ENCODE measurements at regions not wholly inside any gene's neighbourhood (a gene's known extent, or its start where the extent isn't known, plus 50 kb on each side); places are given as distances from the start of the nearest gene placed in this dataset.

DNA sequence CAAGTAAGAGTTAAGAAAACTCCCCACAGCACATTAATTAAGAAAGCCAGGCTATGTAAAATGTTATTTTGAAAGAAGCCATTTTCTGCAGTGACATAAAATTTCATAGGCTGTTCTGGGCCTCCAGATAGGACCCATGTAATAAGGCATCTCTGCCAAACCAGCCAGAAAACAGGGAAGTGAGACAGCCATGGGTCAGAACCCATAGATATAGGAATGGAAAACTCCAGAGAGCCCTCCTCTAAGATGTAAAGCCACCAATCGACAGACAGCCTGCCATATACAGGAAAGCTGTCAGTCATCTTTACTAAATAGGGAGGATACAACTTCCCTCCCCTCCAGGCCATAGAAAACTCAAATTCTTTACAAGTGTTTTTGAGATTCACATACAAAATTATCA lies 493.3 kb downstream of the COG6 start:
- Histone ChIP-seq H4K20me1 (ENCODE audit: insufficient read depth, low read length) (no peaks in the 10 kb centered on the region), H3K9me3 (ENCODE audit: low read length) (no peaks in the 10 kb centered on the region), H3K36me3 (ENCODE audit: insufficient read depth, low read length) (no peaks in the 10 kb centered on the region), H3K79me2 (ENCODE audit: insufficient read depth, low read depth, low read length) (no peaks in the 10 kb centered on the region), H2AFZ (ENCODE audit: low read length) (no peak overlapping the region; the same call in 1 of the 2 replicates), H3K4me3 (ENCODE audit: low read depth, low read length, poor library complexity, severe bottlenecking) (no peak overlapping the region), H3K4me1 (ENCODE audit: insufficient read depth, low read length, poor library complexity, severe bottlenecking) (peaks cover 41% of the 10 kb centered on the region), H3K4me2 (ENCODE audit: low read length) (peak overlapping the region; percentile 17), H3K27ac (ENCODE audit: low read depth, low read length, poor library complexity, severe bottlenecking) (no peak overlapping the region), H3K9me2 (ENCODE audit: insufficient read depth, low read length) (no peaks in the 10 kb centered on the region)
- BruUV-seq (replicated peaks): no TSS peak
- intact Hi-C loops (cut with micrococcal nuclease; ENCODE audit: unreplicated experiment): loop anchor here (5.0 kb wide), 1 partner anchor 81 kb away; no protein-coding TSS in a partner anchor
- ChIA-PET CTCF (ENCODE audit: unreplicated experiment) (no interaction called here), POLR2A (interaction anchor here (0.7 to 1.1 kb wide), 4 partner anchors 9 to 516 kb away, joined by 3 to 4 read pairs (median 4); no protein-coding TSS in a partner anchor)
- no peak for DNase-seq (ENCODE audit: low spot score)
- no peak for TF ChIP-seq EZH2phosphoT487 (IDR thresholded peaks at IDR 0.05; ENCODE audit: borderline replicate concordance, low read depth, low read length)
- TF ChIP-seq, protein P1, sequence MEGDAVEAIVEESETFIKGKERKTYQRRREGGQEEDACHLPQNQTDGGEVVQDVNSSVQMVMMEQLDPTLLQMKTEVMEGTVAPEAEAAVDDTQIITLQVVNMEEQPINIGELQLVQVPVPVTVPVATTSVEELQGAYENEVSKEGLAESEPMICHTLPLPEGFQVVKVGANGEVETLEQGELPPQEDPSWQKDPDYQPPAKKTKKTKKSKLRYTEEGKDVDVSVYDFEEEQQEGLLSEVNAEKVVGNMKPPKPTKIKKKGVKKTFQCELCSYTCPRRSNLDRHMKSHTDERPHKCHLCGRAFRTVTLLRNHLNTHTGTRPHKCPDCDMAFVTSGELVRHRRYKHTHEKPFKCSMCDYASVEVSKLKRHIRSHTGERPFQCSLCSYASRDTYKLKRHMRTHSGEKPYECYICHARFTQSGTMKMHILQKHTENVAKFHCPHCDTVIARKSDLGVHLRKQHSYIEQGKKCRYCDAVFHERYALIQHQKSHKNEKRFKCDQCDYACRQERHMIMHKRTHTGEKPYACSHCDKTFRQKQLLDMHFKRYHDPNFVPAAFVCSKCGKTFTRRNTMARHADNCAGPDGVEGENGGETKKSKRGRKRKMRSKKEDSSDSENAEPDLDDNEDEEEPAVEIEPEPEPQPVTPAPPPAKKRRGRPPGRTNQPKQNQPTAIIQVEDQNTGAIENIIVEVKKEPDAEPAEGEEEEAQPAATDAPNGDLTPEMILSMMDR (conservative IDR thresholded peaks at IDR 0.05; ENCODE audit: low read length): no peak

DNA sequence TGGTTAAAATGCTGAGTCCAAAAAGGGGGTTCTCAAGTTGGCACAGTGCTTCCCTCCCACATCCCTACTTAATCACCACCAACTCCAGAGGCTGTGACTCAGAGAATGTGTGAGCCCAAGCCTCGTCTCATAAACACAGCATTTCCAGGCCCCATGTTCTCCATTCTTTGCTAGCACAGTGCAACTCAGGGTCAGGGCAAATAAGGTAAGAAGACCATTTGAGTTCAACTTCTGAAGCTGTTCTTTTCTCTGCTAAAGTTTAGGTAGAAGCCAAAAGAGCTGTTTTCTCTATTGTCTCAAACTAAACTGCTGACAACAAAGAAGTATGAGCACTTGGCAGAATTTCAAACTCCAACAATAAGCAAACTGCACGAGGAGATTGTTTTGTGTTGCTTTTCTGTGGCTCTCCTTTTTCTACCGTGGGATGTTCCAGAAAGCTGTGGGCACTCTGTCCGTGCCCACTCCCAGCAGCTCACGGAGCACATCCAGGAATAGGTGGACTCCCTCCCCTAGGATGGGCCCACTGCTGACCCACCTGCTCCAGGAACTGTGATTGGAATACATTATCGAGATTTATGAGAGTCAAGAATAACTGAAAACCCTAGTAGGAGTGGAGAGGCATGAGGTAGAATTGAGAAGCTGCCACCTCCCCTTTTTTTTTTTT lies 494.3 kb downstream of the COG6 start:
- intact Hi-C loops (cut with micrococcal nuclease; ENCODE audit: unreplicated experiment): loop anchor here (5.0 kb wide), 1 partner anchor 82 kb away; no protein-coding TSS in a partner anchor
- H3K9me2 ChIP-seq (ENCODE audit: insufficient read depth, low read length): no peaks in the 10 kb centered on the region
- no peak for TF ChIP-seq EZH2phosphoT487 (IDR thresholded peaks at IDR 0.05; ENCODE audit: borderline replicate concordance, low read depth, low read length)
- TF ChIP-seq, protein P1 (conservative IDR thresholded peaks at IDR 0.05; ENCODE audit: low read length): no peak
- H3K4me2 ChIP-seq (ENCODE audit: low read length): no peak overlapping the region
- no peak overlapping the region for H3K4me3 ChIP-seq (ENCODE audit: low read depth, low read length, poor library complexity, severe bottlenecking)
- H3K79me2 ChIP-seq (ENCODE audit: insufficient read depth, low read depth, low read length): no peaks in the 10 kb centered on the region
- BruUV-seq (replicated peaks): no TSS peak
- no peaks in the 10 kb centered on the region for H3K9me3 ChIP-seq (ENCODE audit: low read length)
- ChIA-PET CTCF (ENCODE audit: unreplicated experiment) (no interaction called here), POLR2A (interaction anchor here (0.6 to 1.4 kb wide), 4 partner anchors 12 to 519 kb away, joined by 3 read pairs; no protein-coding TSS in a partner anchor)
- no peak for DNase-seq (ENCODE audit: low spot score)
- H3K36me3 ChIP-seq (ENCODE audit: insufficient read depth, low read length): no peaks in the 10 kb centered on the region
- H4K20me1 ChIP-seq (ENCODE audit: insufficient read depth, low read length): no peaks in the 10 kb centered on the region
- H2AFZ ChIP-seq (ENCODE audit: low read length): no peak overlapping the region
- peaks cover 39% of the 10 kb centered on the region for H3K4me1 ChIP-seq (ENCODE audit: insufficient read depth, low read length, poor library complexity, severe bottlenecking)
- no peak overlapping the region for H3K27ac ChIP-seq (ENCODE audit: low read depth, low read length, poor library complexity, severe bottlenecking)

DNA sequence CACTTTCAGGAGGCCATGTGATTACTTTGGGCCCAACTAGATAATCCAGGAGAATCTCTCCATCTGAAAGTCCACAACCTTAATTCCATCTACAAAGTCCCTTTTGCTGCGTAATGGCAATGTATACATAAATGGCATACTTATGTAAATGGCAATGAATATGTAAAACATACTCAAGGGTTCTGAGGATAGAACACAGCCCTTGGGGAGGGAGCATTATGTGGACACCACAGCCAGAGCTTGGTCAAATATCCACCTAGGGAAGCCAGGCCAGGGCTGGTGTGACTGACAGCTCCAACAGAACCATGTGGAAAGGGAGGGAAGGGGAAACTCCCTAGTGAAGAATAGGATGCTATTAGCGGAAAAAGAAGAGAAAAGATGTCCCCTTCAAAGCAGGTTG lies 496.2 kb downstream of the COG6 start:
- Histone ChIP-seq H2AFZ (ENCODE audit: low read length) (no peak overlapping the region), H3K4me2 (ENCODE audit: low read length) (no peak overlapping the region), H3K79me2 (ENCODE audit: insufficient read depth, low read depth, low read length) (no peaks in the 10 kb centered on the region), H3K9me2 (ENCODE audit: insufficient read depth, low read length) (no peaks in the 10 kb centered on the region), H4K20me1 (ENCODE audit: insufficient read depth, low read length) (no peaks in the 10 kb centered on the region), H3K4me3 (ENCODE audit: low read depth, low read length, poor library complexity, severe bottlenecking) (no peak overlapping the region), H3K36me3 (ENCODE audit: insufficient read depth, low read length) (no peaks in the 10 kb centered on the region), H3K9me3 (ENCODE audit: low read length) (no peaks in the 10 kb centered on the region), H3K4me1 (ENCODE audit: insufficient read depth, low read length, poor library complexity, severe bottlenecking) (peaks cover 23% of the 10 kb centered on the region), H3K27ac (ENCODE audit: low read depth, low read length, poor library complexity, severe bottlenecking) (no peak overlapping the region)
- CTCF ChIA-PET (ENCODE audit: unreplicated experiment): no interaction called here
- POLR2A ChIA-PET: no interaction called here
- DNase-seq (ENCODE audit: low spot score): no peak
- no TSS peak for BruUV-seq (replicated peaks)
- intact Hi-C loops (cut with micrococcal nuclease; ENCODE audit: unreplicated experiment): no loop called here
- TF ChIP-seq, protein P1 (conservative IDR thresholded peaks at IDR 0.05; ENCODE audit: low read length): no peak
- no peak for TF ChIP-seq EZH2phosphoT487 (IDR thresholded peaks at IDR 0.05; ENCODE audit: borderline replicate concordance, low read depth, low read length)
